ENCODE measurements at regions not wholly inside any gene's neighbourhood (a gene's known extent, or its start where the extent isn't known, plus 50 kb on each side); places are given as distances from the start of the nearest gene placed in this dataset.

GRCh38 chr3:31440878-31441277 is 91.8 kb upstream of the STT3B start:
- TF ChIP-seq CTCF (IDR thresholded peaks at IDR 0.05) (no peak), ZFX (IDR thresholded peaks at IDR 0.05; ENCODE audit: borderline replicate concordance) (no peak)
